Neuronal stem cell (in vitro differentiated cells): ENCODE measurements at regions not wholly inside any gene's neighbourhood (a gene's known extent, or its start where the extent isn't known, plus 50 kb on each side); places are given as distances from the start of the nearest gene placed in this dataset.
A peak's percentile ranks its signal among the peaks of the same experiment; 100 is the strongest.

Experiments used
- DNase-seq: peaks from one replicate; pipeline ENCODE4 v3.0.0-alpha.2; 2013; ENCODE audit warnings: low spot score
- H2AFZ ChIP-seq: one replicate; pipeline ENCODE4 v1.6.1; 2013; ENCODE audit warnings: mild to moderate bottlenecking, low read length, inconsistent platforms
- H2AK5ac ChIP-seq: 2 replicates; pipeline ENCODE4 v1.6.1; 2013; ENCODE audit warnings: low read depth, mild to moderate bottlenecking, inconsistent platforms, low read length, moderate library complexity, mixed read lengths
- H2BK120ac ChIP-seq: 2 replicates; pipeline ENCODE4 v1.6.1; 2013; ENCODE audit warnings: low read depth, mild to moderate bottlenecking, inconsistent platforms, low read length, moderate library complexity, mixed read lengths
- H2BK12ac ChIP-seq: one replicate; pipeline ENCODE4 v1.6.1; 2013; ENCODE audit warnings: low read length, inconsistent platforms
- H2BK15ac ChIP-seq: 2 replicates; pipeline ENCODE4 v1.6.1; 2013; ENCODE audit warnings: mild to moderate bottlenecking, low read length, inconsistent platforms, mixed read lengths
- H2BK5ac ChIP-seq: one replicate; pipeline ENCODE4 v1.6.1; 2013; ENCODE audit warnings: inconsistent platforms, mild to moderate bottlenecking, low read length, moderate library complexity
- H3K14ac ChIP-seq: one replicate; pipeline ENCODE4 v1.6.1; 2013; ENCODE audit warnings: low read length, inconsistent platforms
- H3K18ac ChIP-seq: 2 replicates; pipeline ENCODE4 v1.6.1; 2013; ENCODE audit warnings: low read length, inconsistent platforms
- H3K23ac ChIP-seq: 2 replicates; pipeline ENCODE4 v1.6.1; 2013; ENCODE audit warnings: low read depth, mild to moderate bottlenecking, mixed read lengths, low read length, inconsistent platforms; ENCODE audit not compliant: poor library complexity
- H3K27ac ChIP-seq: replicated peaks from 3 replicates; pipeline ENCODE4 v1.5.1; 2013; ENCODE audit warnings: low read length, inconsistent platforms
- H3K27me3 ChIP-seq, 3 experiments: 2 replicates each; pipeline ENCODE4 v1.6.1; 2013; ENCODE audit warnings: low read length in 3 of 3, mild to moderate bottlenecking in 2 of 3, inconsistent platforms in 1 of 3, low read depth in 1 of 3, mixed read lengths in 1 of 3, moderate library complexity in 1 of 3; ENCODE audit not compliant: control insufficient read depth in 3 of 3, insufficient read depth in 3 of 3
- H3K36me3 ChIP-seq, 2 donors: replicated peaks in 1 of 2; 2 replicates each; pipeline ENCODE4 v1.6.1; 2013; ENCODE audit warnings: low read length in 2 of 2; ENCODE audit not compliant: control insufficient read depth in 2 of 2, insufficient read depth in 2 of 2
- H3K4ac ChIP-seq: 2 replicates; pipeline ENCODE4 v1.6.1; 2013; ENCODE audit warnings: inconsistent platforms, mild to moderate bottlenecking, low read length, moderate library complexity
- H3K4me1 ChIP-seq, 2 donors: 1 replicate in 1 of 2; 2 replicates in 1 of 2; pipeline ENCODE4 v1.6.1; 2013; ENCODE audit warnings: low read length in 2 of 2, low read depth in 1 of 2; ENCODE audit not compliant: control insufficient read depth in 2 of 2, insufficient read depth in 1 of 2
- H3K4me2 ChIP-seq: one replicate; pipeline ENCODE4 v1.6.1; 2013; ENCODE audit warnings: mild to moderate bottlenecking, low read length, inconsistent platforms; ENCODE audit not compliant: insufficient read depth, poor library complexity, severe bottlenecking
- H3K4me3 ChIP-seq, 2 donors: 2 replicates each; pipeline ENCODE4 v1.5.1; 2013; ENCODE audit warnings: low read length in 2 of 2, mild to moderate bottlenecking in 2 of 2, inconsistent platforms in 1 of 2, moderate library complexity in 1 of 2
- H3K79me1 ChIP-seq: one replicate; pipeline ENCODE4 v1.6.1; 2013; ENCODE audit warnings: low read depth, mild to moderate bottlenecking, inconsistent platforms, low read length, moderate library complexity
- H3K9ac ChIP-seq: one replicate; pipeline ENCODE4 v1.6.1; 2013; ENCODE audit warnings: mild to moderate bottlenecking, low read depth, low read length, inconsistent platforms; ENCODE audit not compliant: poor library complexity
- H3K9me3 ChIP-seq, 2 donors: replicated peaks in 1 of 2; 2 replicates each; pipeline versions ENCODE3 to v1.6.1; 2013; ENCODE audit warnings: low read length in 2 of 2, mild to moderate bottlenecking in 2 of 2, inconsistent platforms in 1 of 2, low read depth in 1 of 2, mixed read lengths in 1 of 2, moderate library complexity in 1 of 2; ENCODE audit not compliant: control insufficient read depth in 2 of 2, insufficient read depth in 1 of 2
- H4K8ac ChIP-seq: one replicate; pipeline ENCODE4 v1.6.1; 2013; ENCODE audit warnings: low read depth, mild to moderate bottlenecking, inconsistent platforms, low read length, moderate library complexity
- H4K91ac ChIP-seq: one replicate; pipeline ENCODE4 v1.6.1; 2013; ENCODE audit warnings: low read length, low read depth, mild to moderate bottlenecking, inconsistent platforms; ENCODE audit not compliant: poor library complexity
- WGBS, 2 donors: extraction: QIAGEN DNeasy Blood & Tissue Kit; methylation state at CpG; one replicate each; pipeline ENCODE4 v1.1.7; 2013; ENCODE audit warnings: missing lambda C conversion rate in 2 of 2, mixed read lengths in 1 of 2; ENCODE audit not compliant: insufficient read length in 2 of 2, insufficient replicate concordance in 1 of 2; ENCODE audit errors: extremely low coverage in 2 of 2; 5-methylcytosine and 5-hydroxymethylcytosine counted together

GRCh38 chr7:47688311-47689100, 106.6 kb upstream of the TNS3 start:
- Histone ChIP-seq H3K36me3 (no peaks in the 10 kb centered on the region), H3K23ac (no peak overlapping the region), H2BK15ac (no peak overlapping the region), H4K91ac (no peak overlapping the region), H3K79me1 (no peaks in the 10 kb centered on the region), H2BK12ac (no peak overlapping the region), H4K8ac (peak overlapping the region; percentile 29), H2BK120ac (no peak overlapping the region), H3K27ac (peak overlapping the region; percentile 70), H3K9me3 (no peaks in the 10 kb centered on the region), H2AK5ac (peak overlapping the region; percentile 12), H2BK5ac (no peak overlapping the region), H3K4ac (no peak overlapping the region), H3K9ac (no peak overlapping the region), H3K4me3 (no peak overlapping the region), H3K14ac (no peak overlapping the region), H3K18ac (peak overlapping the region; percentile 91), H3K4me2 (peak overlapping the region; percentile 21), H3K27me3 (no peaks in the 10 kb centered on the region), H2AFZ (peak overlapping the region; percentile 79), H3K4me1 (peaks cover 4 to 8% of the 10 kb centered on the region in 2 donors)
- no CpG with 5 or more reads among the region's 15 CpGs for WGBS, 2 donors
- DNase-seq = peak; percentile 59

- Histone ChIP-seq H2BK12ac (no peak overlapping the region), H2AK5ac (no peak overlapping the region), H2AFZ (no peak overlapping the region), H3K14ac (no peak overlapping the region), H3K27ac (no peak overlapping the region), H2BK15ac (no peak overlapping the region), H4K91ac (no peak overlapping the region), H3K9ac (no peak overlapping the region), H2BK120ac (no peak overlapping the region), H3K27me3 (no peaks in the 10 kb centered on the region), H3K4me2 (no peak overlapping the region), H3K36me3 (no peaks in the 10 kb centered on the region), H4K8ac (no peak overlapping the region), H3K23ac (no peak overlapping the region), H3K9me3 (no peaks in the 10 kb centered on the region), H2BK5ac (no peak overlapping the region), H3K18ac (no peak overlapping the region), H3K4me3 (no peak overlapping the region), H3K4ac (no peak overlapping the region), H3K4me1 (peaks cover 4 to 5% of the 10 kb centered on the region in 2 donors), H3K79me1 (no peaks in the 10 kb centered on the region)
- DNase-seq = no peak
- no CpG with 5 or more reads among the region's 5 CpGs for WGBS, 2 donors
Measured at GRCh38 chr7:47685712-47686376, 103.9 kb upstream of the TNS3 start.

- H2AK5ac ChIP-seq = no peak overlapping the region
- no peak overlapping the region for H3K4me3 ChIP-seq
- WGBS, 2 donors = no CpG with 5 or more reads among the region's 3 CpGs
- H3K4me2 ChIP-seq = no peak overlapping the region
- H3K27me3 ChIP-seq = no peaks in the 10 kb centered on the region
- H3K4ac ChIP-seq = no peak overlapping the region
- H3K9me3 ChIP-seq = no peaks in the 10 kb centered on the region
- no peak overlapping the region for H4K8ac ChIP-seq
- H3K79me1 ChIP-seq = no peaks in the 10 kb centered on the region
- H2AFZ ChIP-seq = no peak overlapping the region
- H2BK5ac ChIP-seq = no peak overlapping the region
- H3K18ac ChIP-seq = no peak overlapping the region
- peaks cover 4 to 5% of the 10 kb centered on the region in 2 donors for H3K4me1 ChIP-seq
- no peaks in the 10 kb centered on the region for H3K36me3 ChIP-seq
- H2BK15ac ChIP-seq = no peak overlapping the region
- H3K14ac ChIP-seq = no peak overlapping the region
- DNase-seq = no peak
- no peak overlapping the region for H3K23ac ChIP-seq
- no peak overlapping the region for H2BK120ac ChIP-seq
- H4K91ac ChIP-seq = no peak overlapping the region
- no peak overlapping the region for H2BK12ac ChIP-seq
- no peak overlapping the region for H3K9ac ChIP-seq
- no peak overlapping the region for H3K27ac ChIP-seq
Measured at GRCh38 chr7:47685151-47685550, 103.2 kb upstream of the TNS3 start.

- no peak overlapping the region for H3K23ac ChIP-seq
- no CpG with 5 or more reads among the region's 5 CpGs for WGBS, 2 donors
Measured at GRCh38 chr7:47684728-47685127, 102.8 kb upstream of the TNS3 start.

More at GRCh38 chr7:47684728-47685127, 102.8 kb upstream of the TNS3 start:
- no peak overlapping the region for H3K4ac ChIP-seq
- no peak overlapping the region for H4K8ac ChIP-seq
- H3K18ac ChIP-seq = no peak overlapping the region
- H3K9me3 ChIP-seq = no peaks in the 10 kb centered on the region
- no peak overlapping the region for H3K27ac ChIP-seq
- H3K79me1 ChIP-seq = no peaks in the 10 kb centered on the region
- DNase-seq = no peak
- no peak overlapping the region for H2AFZ ChIP-seq
- no peak overlapping the region for H3K9ac ChIP-seq
- H4K91ac ChIP-seq = no peak overlapping the region
- H3K4me1 ChIP-seq = peaks cover 4 to 5% of the 10 kb centered on the region in 2 donors
- no peak overlapping the region for H3K4me3 ChIP-seq
- no peak overlapping the region for H3K4me2 ChIP-seq
- no peaks in the 10 kb centered on the region for H3K36me3 ChIP-seq
- H2BK120ac ChIP-seq = no peak overlapping the region
- H2BK5ac ChIP-seq = no peak overlapping the region
- no peak overlapping the region for H2BK15ac ChIP-seq
- no peak overlapping the region for H2AK5ac ChIP-seq
- H2BK12ac ChIP-seq = no peak overlapping the region
- H3K14ac ChIP-seq = no peak overlapping the region
- no peaks in the 10 kb centered on the region for H3K27me3 ChIP-seq
